ENCODE measurements at regions not wholly inside any gene's neighbourhood (a gene's known extent, or its start where the extent isn't known, plus 50 kb on each side); places are given as distances from the start of the nearest gene placed in this dataset.

- TF ChIP-seq CTCF (IDR thresholded peaks at IDR 0.05) = no peak
- TF ChIP-seq EZH2 (IDR thresholded peaks at IDR 0.05; ENCODE audit: borderline replicate concordance, insufficient read depth, low read depth, low read length, poor library complexity, severe bottlenecking) = no peak
These were observed 65.8 kb upstream of the GPRIN3 start for GRCh38 chr4:89373394-89373793.
